GM19035 (cell line): ENCODE measurements at regions not wholly inside any gene's neighbourhood (a gene's known extent, or its start where the extent isn't known, plus 50 kb on each side); places are given as distances from the start of the nearest gene placed in this dataset.
"Not testable (repeated sequence)": the region's sequence is repeated elsewhere in the genome, so short reads cannot be mapped to it uniquely, and the experiment has no call there.

Source experiments
- ATAC-seq: cut with Tn5 transposase; IDR thresholded peaks from one replicate; pipeline ENCODE4 v1.9.1; 2021; ENCODE audit not compliant: unreplicated experiment

DNA sequence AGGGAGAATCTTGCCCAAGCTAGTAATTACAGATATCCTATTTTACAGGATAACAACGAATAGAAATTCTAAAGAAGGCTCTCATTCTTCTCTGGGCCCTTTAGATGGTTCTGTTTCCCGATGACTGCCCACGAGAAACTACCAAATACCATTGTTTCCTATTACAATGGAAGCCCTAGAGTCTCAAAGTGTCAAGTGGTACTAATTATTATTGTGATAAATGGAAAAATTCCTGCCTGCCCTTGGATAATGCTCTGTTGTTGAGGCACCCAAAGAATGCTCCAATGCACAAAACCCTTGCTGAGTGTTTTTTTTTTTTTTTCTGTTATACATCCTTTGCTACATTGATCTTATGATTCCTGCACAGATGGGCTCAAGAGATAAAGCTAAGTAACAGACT is 504.5 kb downstream of the XPNPEP1 start:
- no peak for ATAC-seq

DNA sequence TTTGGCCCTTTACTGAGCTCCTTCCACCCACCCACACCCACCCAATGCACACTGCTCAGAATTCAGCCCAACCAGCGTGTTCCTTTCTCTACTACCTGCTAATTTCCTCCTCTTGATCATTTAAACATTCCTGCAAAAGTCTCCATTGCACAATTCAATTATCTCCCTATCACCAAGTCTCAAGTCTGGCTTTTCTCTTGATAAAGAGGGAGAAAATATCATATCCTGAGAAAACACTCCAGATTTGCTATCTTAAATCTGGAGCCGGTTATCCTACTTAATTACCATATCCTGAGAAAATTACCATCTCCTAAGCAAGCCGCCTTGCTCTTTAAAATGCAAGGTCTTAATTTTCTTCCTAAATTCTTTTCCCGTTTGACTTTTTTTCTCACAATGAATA is 505.5 kb downstream of the XPNPEP1 start:
- no peak for ATAC-seq

DNA sequence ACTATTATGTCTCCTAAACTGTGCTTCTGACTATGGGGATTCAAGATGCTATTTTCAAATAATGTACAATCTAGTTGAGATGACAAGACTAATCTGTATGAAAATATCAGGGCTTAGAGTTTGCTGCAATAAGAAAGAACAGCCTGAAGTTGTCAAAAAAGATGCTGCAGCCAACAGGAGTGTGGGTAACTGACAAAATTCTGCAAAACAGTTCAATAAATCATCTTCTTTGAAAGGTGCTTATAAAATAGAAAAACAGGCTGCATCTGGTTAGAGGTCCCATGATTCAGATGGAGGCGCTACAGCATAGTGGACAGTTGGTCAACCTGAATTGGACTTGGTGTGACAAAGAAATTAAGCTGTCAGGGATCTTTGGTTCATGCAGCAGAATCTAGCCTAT is 511.0 kb downstream of the XPNPEP1 start:
- ATAC-seq = no peak

DNA sequence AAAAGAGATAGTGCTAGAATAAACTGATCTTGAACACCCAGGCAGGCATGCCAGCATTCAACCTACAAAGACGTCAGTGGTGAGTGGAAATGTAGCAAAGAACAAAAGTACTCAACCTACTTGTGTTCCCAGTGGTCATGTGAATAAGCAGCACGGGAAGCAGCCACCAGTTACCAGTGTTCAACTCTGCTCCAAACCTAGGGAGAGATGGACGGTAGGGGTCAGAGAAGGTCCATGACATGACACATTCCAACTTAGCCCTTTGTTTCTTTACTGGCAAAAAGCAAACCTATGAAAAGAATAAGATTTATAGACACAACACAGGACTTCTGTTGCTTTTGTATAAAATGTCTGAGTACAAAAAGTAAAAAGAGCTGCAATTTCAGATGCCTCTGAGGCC is 511.4 kb downstream of the XPNPEP1 start:
- ATAC-seq = no peak

DNA sequence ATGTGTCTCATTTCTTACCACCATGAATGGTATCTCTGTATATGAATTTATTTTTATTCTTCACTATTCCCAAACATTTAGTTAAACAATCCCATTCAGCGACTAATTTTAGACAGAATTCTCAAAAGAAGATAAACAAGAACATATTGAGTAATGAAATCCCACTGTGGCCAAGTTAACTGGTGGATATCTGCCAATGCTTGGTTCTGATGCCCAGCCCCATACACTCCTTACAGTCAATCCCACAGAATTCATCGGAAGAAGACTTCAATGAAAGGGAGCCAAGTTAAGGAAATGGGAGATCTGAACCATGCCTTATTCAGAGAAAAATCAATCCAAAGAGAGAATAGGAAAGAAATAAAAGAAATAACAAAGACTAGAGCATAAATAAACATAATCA is 518.0 kb downstream of the XPNPEP1 start:
- ATAC-seq = no peak

DNA sequence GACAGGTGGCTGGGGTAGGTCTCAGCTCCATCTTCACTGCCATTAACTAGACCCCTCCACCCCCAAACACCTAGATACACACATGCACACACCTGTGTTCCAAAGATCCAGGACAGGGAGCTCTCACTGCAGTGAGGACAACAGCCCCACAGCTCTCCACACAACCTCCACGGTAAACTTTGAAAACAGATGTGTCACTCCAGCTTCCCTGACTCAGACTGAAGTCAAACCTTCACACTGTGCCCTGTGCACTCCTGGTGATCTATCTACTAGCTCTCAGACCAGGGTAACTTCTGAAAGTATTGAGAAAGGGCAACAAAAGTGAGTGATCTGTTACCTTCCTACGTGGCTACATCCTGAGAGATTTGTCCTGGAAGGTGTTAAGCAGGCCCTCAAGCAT is 519.8 kb downstream of the XPNPEP1 start:
- ATAC-seq = no peak

DNA sequence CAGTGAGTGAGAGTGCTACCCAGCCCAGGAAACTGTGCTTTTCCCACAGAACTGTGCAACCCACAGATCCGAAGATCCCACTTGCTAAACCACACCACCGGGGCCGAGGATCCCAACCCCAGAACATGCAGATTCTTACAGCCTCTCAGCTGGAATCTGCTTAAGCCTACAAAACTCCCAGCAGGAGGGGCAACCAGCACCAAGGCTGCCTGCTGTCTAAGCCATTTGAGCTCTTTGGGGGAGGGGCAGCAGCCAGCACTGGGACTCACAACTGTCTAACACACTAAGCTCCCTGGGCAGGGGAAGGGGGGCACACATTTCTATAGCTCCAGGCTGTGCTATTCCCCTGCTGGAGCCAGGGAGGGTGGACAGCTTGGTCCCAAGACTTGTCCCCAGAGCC is 529.9 kb downstream of the XPNPEP1 start:
- no peak for ATAC-seq

DNA sequence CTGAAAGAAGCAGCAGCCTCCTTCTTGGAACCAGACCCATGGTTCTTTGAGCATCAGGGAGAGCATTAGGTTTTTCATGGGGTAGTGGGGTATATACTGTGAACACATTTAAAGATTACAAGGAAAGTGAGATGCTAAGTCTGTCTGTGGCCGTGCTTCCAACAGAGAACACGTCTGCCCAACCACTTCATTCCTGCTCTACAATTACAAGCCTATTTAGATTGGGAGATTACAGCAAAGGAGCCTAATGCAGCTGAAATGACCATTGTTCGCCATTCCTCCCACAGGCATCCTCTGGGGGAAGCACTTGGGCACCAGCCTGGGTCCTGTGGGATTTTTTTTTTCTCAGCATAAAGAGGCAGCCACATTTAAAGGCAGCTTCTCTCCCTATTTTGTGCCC is 536.4 kb downstream of the XPNPEP1 start:
- ATAC-seq = no peak

DNA sequence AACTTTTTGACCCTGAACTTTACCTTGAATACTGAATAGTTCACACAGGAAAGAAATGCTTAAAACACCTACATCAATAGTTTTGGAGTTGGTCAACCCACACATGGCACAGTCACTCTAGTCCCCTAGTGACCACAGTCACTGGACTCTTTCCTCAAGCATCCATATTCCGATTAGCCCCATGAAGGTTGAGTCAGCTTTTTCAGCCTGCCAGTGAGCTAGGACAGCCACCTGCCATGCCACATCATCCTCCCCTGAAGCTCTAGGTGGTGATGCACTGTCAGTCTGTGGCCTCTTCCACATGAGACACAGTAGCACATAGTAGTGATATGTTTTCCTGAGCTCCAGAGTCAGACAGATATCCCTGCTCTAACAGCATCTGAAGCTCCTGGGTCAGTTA is 537.2 kb downstream of the XPNPEP1 start:
- no peak for ATAC-seq

DNA sequence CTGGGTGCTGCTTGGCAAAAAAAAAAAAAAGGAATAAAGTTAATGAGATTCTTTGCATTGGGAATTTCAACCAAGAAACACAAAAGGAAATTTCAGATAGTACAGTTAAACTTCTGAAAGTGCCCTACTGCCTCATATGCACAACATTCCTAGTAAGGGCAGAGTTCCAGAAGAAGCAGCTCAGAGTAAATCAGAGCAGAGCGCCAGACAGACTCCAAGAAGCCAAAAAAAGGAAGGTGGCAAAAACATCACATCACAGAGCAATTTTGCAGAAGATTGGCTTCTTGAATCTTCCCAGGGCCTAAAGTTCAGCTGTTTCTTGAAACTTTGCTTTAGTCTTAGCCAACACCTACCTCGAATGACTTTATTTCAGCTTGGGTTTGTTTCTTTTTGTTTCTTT is 544.1 kb downstream of the XPNPEP1 start:
- no peak for ATAC-seq

DNA sequence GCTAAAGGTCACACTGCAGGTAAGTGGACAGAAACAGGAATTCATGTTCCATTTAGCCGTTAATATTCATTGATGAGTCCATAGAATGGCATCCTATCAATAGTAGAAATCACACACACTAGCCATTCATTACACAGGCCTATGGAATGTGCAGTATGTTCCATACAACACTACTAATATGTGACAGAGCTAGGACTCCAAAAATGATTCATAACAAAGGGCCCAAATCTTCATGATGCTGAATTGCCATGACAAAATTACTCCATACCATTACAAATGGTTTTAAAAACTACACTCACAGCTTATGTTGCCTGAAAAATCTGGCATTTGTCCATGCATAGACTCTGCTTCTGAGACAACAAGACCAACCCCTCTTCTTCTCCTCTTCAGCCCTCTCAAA is 549.1 kb downstream of the XPNPEP1 start:
- ATAC-seq = no peak

DNA sequence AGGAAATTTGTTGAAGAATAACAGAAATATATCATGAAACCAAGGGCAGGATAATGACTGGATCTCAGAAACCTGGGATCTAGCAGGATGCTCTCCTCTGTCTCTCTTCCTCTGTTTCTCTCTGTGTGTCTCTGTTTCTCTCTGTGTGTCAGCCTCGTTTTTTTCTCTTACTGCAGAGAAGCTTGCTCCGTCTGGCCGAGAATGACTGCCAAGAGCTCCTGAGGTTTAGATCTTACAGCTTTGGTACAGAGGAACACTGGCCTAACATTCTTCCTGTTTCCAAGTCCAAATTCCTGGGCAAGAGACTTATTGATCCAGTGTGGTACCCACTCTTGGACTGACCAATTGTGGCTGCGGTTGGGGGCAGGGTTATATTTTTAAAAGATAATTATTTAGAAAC is 564.0 kb downstream of the XPNPEP1 start:
- no peak for ATAC-seq

DNA sequence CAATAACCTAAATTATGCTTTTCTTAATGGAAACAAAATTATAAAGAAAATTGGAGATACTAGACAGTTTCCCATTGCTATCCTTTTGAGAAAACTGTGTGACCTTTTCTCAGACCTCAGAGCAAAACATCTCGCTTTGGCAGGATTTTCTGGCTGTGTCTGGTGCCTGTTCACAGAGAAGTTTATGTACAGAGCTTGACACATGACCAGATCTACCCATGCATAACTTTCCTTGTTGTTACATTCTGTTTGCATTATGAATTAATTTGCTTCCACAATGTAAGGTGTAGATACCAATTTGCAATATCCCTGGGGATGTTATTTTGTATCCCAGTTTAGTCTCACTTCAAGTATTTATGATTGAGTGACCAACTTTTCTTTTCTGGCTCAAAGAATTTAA is 565.0 kb downstream of the XPNPEP1 start:
- no peak for ATAC-seq

DNA sequence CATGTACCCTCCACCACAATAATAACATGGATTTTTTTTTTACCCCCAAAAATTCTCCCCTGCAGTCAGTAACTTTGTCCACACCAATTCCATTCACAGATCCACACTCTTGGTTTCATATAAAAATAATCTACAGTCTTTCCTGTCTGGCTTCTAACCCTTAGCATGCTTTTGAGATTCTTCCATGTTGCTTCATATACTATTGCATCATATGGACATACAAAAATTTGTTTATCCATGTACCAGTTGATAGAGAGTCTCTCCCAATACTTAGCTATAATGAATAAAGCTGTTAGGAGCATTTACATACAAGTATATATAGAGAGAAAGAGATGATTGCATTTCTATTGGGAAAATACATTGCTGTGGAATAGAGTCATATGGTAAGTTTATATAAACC is 575.0 kb downstream of the XPNPEP1 start:
- no peak for ATAC-seq

DNA sequence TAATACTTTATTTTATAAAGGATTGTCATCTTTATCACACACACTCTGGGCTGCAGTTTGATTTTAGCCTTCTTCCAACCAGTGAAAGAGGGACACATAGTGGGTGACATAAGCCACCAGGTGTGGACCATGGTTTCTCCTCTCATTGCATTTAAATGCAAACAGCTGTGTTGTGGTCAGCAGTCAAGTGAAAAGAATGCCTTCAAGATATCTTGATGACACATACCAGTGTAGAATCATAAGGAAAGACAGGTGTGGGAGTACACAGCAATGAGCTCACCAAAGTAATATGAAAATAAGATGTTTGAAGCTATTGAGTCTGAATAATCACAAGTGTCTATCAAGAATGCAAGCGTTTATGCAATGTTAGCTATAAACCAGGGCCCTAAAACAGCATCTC is 580.0 kb downstream of the XPNPEP1 start:
- ATAC-seq = no peak

DNA sequence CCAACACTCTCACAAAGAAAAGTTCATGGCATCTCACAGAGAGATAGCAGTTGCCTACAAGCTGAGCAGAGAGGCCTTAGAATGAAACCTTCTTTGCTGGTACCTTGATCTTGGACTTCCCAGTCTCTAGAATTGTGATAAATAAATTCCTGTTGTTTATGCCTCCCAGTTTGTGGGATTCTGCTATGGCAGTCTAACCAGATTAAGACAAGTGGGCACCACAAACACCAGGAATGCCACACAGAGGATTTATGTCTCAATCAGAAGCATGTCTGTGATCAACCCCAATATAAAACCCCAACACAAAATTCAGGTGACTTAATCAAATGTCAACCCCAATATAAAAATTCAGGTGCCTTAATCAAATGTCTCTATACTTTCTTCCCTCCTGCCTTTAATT is 581.3 kb downstream of the XPNPEP1 start:
- ATAC-seq = no peak

DNA sequence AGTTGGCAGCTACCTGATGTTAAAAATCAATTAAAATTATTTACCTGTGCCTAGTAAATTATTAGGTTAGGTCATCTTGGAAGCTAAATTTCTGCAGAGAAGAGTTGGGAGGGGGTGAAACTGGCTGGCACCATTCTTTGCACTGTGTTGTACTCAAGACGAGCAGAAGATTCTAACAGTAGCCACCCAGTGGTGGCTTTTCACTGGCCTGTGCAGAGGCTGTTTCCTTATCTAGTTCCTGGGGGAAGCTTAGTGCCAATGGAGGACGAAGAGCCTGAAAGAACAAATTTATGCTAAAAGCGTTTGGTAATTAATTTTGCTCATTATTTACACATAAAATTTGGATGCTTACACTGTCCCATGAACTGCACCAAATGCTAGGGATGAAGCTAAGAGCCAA is 595.3 kb downstream of the XPNPEP1 start:
- ATAC-seq = no peak

DNA sequence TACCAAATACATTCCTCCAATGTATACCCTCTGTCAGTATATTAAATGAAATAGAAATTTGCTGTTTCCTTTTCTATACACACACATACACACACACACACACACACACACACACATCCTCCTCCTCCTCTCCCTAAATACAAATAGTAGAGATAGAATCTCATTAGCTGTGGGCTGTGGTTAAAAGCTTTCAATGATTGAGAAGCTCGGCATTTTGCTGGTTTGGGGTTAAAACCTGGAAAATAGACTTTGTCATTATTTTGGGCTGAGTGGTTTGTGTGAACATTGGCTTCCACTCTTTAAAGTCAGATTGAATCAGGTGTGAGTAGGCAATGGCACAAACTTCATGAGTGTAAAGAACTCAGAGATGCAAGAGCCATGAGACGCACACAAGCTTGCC is 596.0 kb downstream of the XPNPEP1 start:
- no peak for ATAC-seq

DNA sequence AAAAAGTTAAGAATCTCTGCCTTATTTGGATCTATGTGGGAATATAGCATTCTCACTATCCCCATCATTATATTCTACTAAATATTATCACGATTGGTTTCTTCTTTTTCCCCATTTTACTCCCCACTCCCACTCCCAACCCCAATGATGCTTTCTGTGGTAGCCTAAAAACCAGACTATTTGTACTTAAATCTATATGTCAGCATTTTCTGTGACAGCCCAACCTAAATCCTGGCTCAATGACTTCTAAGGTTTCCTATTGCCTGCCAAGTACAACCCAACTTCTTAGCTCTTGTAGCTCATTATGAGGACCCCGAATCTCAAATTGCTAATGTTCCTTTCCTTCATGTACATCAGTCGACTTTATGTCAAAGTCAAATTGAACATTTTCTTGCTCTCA is 598.6 kb downstream of the XPNPEP1 start:
- no peak for ATAC-seq

DNA sequence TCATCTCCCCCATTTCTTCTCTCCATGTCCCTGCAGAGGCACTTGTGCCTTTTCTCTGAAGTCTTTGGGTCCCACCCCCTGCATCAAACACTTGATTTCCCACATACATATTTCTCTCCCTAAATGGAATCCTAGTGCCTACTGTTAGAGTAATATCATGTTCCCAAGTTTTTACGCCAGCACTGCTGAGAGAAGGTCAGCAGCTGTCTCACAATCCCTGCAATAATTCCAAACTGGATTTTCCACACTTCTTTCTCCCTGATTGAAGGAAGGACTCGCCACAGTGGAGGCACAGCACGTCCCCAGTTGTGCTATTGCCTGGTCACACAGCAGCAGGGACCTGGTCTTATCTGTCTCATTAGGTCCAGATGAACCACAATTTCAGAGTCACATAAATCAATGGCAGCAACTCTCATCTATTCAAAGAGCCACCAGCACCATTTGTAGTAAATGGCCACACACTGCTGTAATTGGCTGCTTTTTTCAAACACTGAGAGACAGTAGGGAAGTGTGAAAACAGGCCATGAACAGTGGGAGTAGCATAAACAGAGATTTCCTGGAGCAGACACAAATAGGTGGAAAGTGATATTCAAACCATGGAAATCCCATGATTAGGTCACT is 605.5 kb downstream of the XPNPEP1 start:
- no peak for ATAC-seq

DNA sequence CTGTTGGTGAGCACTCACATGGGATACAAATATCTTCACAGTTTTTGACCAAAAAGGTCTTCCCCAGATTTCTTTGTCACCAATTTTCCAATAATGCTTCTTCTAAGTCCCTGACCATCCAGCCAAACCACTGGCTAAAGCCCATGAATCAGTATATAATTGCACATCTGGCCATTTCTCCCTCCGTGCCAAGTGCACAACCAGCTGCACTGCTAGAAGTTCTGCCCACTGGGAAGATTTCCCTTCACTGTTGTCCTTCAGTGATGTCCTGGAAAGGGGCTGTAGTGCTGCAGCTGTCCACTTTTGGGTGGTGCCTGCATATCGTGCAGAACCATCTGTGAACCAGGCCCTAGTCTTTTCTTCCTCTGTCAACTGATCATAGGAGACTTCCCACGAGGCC is 609.3 kb downstream of the XPNPEP1 start:
- ATAC-seq = not testable (repeated sequence)

DNA sequence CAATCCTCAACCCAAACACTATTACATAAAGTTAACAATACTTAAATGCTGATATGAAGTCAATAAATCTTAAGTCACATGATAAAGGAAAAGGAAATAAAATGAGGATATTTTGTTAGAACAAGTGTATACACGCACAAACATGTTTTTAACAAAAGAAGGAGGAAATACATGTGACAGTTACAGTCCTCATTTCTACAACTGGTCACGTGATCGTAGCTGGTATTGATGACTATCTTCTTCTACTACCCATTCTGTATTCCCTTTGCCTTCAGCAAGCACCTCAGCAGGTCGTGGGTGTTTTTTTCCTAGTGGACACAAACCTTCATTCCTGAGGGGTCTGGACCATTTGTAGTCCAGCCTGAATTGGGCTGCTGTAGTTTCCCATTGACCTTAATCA is 610.8 kb downstream of the XPNPEP1 start:
- ATAC-seq = not testable (repeated sequence)

DNA sequence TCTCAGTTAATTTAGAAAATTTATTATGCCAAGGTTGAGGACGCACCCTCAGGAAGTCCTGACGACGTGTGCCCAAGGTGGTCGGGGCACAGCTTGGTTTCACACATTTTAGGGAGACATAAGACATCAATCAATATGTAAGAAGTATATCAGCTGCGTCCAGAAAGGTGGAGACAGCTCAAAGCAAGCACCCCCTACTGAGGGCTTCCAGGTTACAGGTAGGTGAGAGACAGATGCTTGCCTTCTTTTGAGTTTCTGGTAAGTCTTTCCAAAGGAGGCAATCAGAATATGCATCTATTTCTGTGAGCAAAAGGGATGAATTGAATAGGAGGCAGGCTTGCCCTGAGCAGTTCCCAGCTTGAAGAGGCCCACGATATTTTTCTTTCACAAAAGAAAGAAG is 614.3 kb downstream of the XPNPEP1 start:
- ATAC-seq = no peak

DNA sequence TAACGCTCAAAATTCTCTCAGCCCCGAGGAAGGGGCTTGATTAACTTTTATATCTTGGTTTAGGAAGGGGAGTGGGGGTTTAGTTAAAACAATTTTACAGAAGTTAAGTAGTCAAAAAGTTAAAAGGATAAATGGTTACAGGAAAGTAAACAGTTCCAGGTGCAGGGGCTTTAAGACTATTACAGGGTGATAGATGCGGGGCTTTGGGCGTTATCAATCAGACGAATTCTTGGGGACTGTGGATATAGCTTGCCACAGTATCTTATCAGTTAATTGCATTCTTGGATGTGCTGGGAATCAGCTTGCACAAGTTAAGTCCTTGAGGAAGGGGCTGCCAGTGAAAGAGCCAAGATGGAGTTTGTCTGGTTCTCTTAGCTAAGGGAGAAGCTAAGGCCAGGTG is 616.2 kb downstream of the XPNPEP1 start:
- ATAC-seq = not testable (repeated sequence)
